ENCODE measurements at regions not wholly inside any gene's neighbourhood (a gene's known extent, or its start where the extent isn't known, plus 50 kb on each side); places are given as distances from the start of the nearest gene placed in this dataset.

DNA sequence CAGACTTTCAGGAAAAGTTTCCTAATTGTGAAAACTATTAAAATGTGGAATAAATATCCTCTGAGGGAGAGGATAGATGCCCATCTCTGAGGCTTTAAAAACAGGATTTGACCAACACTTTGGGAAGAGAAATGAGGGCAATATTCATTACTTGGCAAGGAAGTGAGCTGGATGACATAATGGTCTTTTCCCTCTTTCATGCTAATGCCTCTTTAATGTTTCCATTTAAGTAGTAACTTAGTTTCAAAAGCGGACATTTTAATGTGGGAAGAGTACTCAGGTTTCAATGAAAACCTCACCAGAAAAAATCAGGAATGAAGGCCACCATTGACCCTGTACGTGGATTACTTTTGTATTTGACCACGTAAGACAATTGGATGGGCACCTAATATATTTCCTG is 503.3 kb downstream of the ANKRD50 start:
- WGBS, 5 donors, result 73 to 89% (median 81%) methylated on average over 3 of the region's 3 CpGs
- TF ChIP-seq, protein P1, sequence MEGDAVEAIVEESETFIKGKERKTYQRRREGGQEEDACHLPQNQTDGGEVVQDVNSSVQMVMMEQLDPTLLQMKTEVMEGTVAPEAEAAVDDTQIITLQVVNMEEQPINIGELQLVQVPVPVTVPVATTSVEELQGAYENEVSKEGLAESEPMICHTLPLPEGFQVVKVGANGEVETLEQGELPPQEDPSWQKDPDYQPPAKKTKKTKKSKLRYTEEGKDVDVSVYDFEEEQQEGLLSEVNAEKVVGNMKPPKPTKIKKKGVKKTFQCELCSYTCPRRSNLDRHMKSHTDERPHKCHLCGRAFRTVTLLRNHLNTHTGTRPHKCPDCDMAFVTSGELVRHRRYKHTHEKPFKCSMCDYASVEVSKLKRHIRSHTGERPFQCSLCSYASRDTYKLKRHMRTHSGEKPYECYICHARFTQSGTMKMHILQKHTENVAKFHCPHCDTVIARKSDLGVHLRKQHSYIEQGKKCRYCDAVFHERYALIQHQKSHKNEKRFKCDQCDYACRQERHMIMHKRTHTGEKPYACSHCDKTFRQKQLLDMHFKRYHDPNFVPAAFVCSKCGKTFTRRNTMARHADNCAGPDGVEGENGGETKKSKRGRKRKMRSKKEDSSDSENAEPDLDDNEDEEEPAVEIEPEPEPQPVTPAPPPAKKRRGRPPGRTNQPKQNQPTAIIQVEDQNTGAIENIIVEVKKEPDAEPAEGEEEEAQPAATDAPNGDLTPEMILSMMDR (IDR thresholded peaks at IDR 0.05 in 8 of 11, conservative IDR thresholded peaks at IDR 0.05 in 3 of 11), result no peak
- TF ChIP-seq POLR2A (IDR thresholded peaks at IDR 0.05) (no peak), POLR2AphosphoS5 (IDR thresholded peaks at IDR 0.05) (no peak)
- Histone ChIP-seq H3K9me3 (no peaks in the 10 kb centered on the region), H3K4me1 (no peaks in the 10 kb centered on the region), H3K27me3 (replicated peaks in 1 of 7) (no peaks in the 10 kb centered on the region), H3K27ac (no peak overlapping the region), H3K36me3 (no peaks in the 10 kb centered on the region), H3K4me3 (no peak overlapping the region)
- intact Hi-C loops (cut with DNase I; ENCODE audit: low total_unique reads), result no loop called here
- DNase-seq, result no peak

DNA sequence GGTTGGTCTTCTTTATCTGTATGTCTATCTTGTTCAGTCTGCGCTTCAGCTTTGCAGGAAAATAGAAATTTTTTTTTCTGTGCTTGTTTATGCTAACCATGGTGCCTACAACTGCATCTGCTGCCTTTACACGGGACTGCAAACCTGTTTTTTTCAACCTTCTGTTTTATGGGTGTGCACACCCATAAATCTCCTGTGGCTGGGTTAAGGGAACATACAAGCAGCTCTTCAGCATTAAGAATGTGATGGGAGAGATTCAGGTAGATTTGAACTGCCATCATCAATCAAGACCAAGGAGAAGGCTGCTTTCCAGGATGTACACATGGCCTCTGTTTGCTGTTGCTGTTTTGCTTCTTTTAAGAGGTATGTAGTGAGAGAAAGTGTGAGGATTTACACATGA is 502.9 kb downstream of the ANKRD50 start:
- H3K9me3 ChIP-seq, result no peaks in the 10 kb centered on the region
- intact Hi-C loops (cut with DNase I; ENCODE audit: low total_unique reads), result no loop called here
- DNase-seq, result no peak
- no peaks in the 10 kb centered on the region for H3K36me3 ChIP-seq
- no peak overlapping the region for H3K4me3 ChIP-seq
- TF ChIP-seq, protein P1 (IDR thresholded peaks at IDR 0.05 in 8 of 11, conservative IDR thresholded peaks at IDR 0.05 in 3 of 11), result no peak
- TF ChIP-seq POLR2A (IDR thresholded peaks at IDR 0.05) (no peak), POLR2AphosphoS5 (IDR thresholded peaks at IDR 0.05) (no peak)
- H3K27me3 ChIP-seq (replicated peaks in 1 of 7), result no peaks in the 10 kb centered on the region
- no peaks in the 10 kb centered on the region for H3K4me1 ChIP-seq
- WGBS, 5 donors, result 75 to 84% (median 82%) methylated on average over 2 of the region's 2 CpGs
- no peak overlapping the region for H3K27ac ChIP-seq

DNA sequence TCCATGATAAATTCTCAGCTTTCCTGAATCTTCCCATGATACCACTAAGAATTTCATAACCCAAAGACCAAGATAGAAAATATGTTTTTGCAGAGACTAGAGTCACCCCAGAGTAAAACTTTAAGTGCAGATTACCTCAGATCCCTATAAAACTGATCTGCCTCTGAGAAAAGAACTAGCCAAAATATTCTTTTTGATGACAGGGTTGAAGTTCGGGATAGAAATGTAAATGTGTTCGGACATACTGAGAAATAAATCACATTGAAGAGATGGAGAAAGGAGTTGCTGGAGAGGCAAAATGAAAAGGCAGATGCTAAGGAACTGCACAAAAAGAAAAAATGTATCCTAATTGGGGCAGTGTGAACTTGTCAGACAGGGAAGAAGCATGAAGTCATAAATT is 501.8 kb downstream of the ANKRD50 start:
- intact Hi-C loops (cut with DNase I; ENCODE audit: low total_unique reads), result no loop called here
- no peaks in the 10 kb centered on the region for H3K36me3 ChIP-seq
- DNase-seq, result no peak
- no peaks in the 10 kb centered on the region for H3K9me3 ChIP-seq
- no peaks in the 10 kb centered on the region for H3K4me1 ChIP-seq
- 91 to 98% (median 95%) methylated on average over 2 of the region's 2 CpGs for WGBS, 5 donors
- H3K27me3 ChIP-seq (replicated peaks in 1 of 7), result no peaks in the 10 kb centered on the region
- H3K27ac ChIP-seq, result no peak overlapping the region
- no peak for TF ChIP-seq POLR2AphosphoS5 (IDR thresholded peaks at IDR 0.05)
- TF ChIP-seq, protein P1 (IDR thresholded peaks at IDR 0.05 in 8 of 11, conservative IDR thresholded peaks at IDR 0.05 in 3 of 11), result no peak
- TF ChIP-seq POLR2A (IDR thresholded peaks at IDR 0.05), result no peak
- no peak overlapping the region for H3K4me3 ChIP-seq

DNA sequence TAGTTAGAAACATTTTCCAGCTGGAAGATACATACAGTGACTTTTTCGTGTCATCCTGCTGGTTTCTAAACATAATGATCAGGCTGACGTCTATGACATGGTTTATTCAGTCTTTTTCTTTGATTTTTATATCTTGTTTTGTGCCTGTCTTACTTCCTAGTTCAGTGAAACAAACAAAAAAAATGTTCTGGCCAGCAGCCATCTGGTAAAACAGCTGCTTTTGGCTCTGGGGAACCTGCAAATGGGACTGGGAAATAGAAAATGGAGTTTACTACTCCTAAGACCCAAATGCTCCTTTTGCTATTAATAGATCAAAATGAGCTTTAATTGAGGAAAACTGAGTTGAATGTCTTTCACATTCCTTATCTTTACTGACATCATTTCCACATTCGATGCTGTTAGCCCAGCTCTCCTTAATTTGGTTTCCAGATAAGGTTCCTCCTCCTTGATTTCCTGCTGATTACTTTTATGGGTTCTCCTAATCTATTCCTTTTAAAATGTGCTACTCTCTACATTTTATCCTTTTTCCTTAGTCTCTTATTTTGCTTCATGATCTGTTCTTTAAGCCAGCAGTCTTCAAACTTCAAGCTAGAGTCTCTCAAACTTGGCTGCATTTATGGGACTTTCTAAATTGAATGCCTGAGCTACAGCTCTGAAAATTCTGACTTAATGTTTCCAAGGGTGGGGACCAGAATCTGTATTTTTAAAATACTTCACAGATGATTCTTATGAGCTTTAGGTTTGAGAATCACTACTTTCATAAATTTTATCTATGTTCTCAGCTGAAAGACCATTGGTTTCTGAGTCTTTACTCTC is 499.5 kb downstream of the ANKRD50 start:
- no peak for DNase-seq
- no peaks in the 10 kb centered on the region for H3K36me3 ChIP-seq
- WGBS, 5 donors, result 15 to 30% (median 23%) methylated on average over 3 of the region's 3 CpGs
- H3K4me3 ChIP-seq, result no peak overlapping the region
- no peaks in the 10 kb centered on the region for H3K4me1 ChIP-seq
- H3K27ac ChIP-seq, result no peak overlapping the region
- H3K9me3 ChIP-seq, result no peaks in the 10 kb centered on the region
- intact Hi-C loops (cut with DNase I; ENCODE audit: low total_unique reads), result no loop called here
- TF ChIP-seq POLR2AphosphoS5 (IDR thresholded peaks at IDR 0.05) (no peak), POLR2A (IDR thresholded peaks at IDR 0.05) (no peak)
- TF ChIP-seq, protein P1 (IDR thresholded peaks at IDR 0.05 in 8 of 11, conservative IDR thresholded peaks at IDR 0.05 in 3 of 11), result no peak
- no peaks in the 10 kb centered on the region for H3K27me3 ChIP-seq (replicated peaks in 1 of 7)
